ENCODE measurements at regions not wholly inside any gene's neighbourhood (a gene's known extent, or its start where the extent isn't known, plus 50 kb on each side); places are given as distances from the start of the nearest gene placed in this dataset.

DNA sequence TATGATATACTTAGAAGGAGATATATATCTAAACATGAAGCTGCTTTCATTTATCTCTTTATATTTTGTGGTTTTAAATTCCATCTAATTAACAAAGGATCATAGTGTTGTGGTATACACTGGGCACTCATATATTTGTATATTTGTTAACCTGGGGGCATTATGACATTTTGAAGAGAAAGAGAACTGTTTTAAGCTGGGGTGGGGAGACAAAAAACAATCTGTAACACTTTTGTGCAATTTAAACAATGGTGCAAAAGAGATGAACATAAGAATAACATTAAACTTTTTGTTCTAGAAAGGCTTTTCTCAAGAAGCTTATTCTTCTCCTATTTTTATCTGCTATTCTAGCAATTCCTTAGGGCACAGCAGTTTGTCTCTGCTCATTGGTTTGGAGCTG, 842.0 kb upstream of the CDH2 start:
- DNase-seq: no peak
- Mint-ChIP-seq H3K27ac (no peak overlapping the region), H3K4me1 (no peaks in the 10 kb centered on the region), H3K9me3 (ENCODE audit: low read depth) (peaks cover 13% of the 10 kb centered on the region), H3K36me3 (ENCODE audit: low read depth) (no peaks in the 10 kb centered on the region), H3K4me3 (no peak overlapping the region), H3K27me3 (no peaks in the 10 kb centered on the region)
- ChIA-PET POLR2A (no interaction called here), CTCF (interaction anchor here (0.7 kb wide), 1 partner anchor 1092 kb away, joined by 3 read pairs; no protein-coding TSS in a partner anchor)
- ATAC-seq: no peak
- intact Hi-C loops (cut with DNase I, micrococcal nuclease): no loop called here

DNA sequence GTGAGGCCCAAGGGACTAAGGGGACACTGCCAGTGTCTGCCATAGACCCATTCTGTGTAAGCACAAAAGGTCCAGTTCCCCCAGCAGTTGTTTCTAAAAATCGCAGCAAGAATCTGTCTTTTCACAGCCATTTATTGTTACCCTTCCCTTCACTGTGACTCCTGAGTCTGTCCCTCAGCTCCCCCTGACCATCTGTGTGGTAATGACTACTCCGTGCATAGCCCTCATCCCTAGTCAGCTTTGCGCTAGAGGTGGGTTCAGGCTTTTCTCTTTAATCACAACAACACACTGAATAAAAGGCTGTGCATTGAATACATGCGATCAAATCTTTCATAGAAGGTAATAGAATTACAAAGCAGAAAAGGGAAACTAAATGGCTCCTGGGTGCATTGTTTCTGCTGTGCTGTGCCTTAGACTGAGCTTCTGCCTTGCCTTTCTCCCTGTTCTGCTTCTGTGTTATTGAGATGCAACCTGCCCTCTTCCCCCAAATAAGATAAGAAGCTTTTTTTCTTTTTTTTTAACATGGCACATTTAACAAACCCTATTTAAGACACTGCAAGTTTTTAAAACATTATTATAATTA, 836.0 kb upstream of the CDH2 start:
- POLR2A ChIA-PET: no interaction called here
- no peaks in the 10 kb centered on the region for H3K4me1 Mint-ChIP-seq
- H3K9me3 Mint-ChIP-seq (ENCODE audit: low read depth): peaks cover 7% of the 10 kb centered on the region
- no peaks in the 10 kb centered on the region for H3K36me3 Mint-ChIP-seq (ENCODE audit: low read depth)
- H3K27ac Mint-ChIP-seq: no peak overlapping the region
- no peak for DNase-seq
- ATAC-seq: no peak
- no peak overlapping the region for H3K4me3 Mint-ChIP-seq
- CTCF ChIA-PET: no interaction called here
- intact Hi-C loops (cut with DNase I, micrococcal nuclease): no loop called here
- H3K27me3 Mint-ChIP-seq: no peaks in the 10 kb centered on the region

DNA sequence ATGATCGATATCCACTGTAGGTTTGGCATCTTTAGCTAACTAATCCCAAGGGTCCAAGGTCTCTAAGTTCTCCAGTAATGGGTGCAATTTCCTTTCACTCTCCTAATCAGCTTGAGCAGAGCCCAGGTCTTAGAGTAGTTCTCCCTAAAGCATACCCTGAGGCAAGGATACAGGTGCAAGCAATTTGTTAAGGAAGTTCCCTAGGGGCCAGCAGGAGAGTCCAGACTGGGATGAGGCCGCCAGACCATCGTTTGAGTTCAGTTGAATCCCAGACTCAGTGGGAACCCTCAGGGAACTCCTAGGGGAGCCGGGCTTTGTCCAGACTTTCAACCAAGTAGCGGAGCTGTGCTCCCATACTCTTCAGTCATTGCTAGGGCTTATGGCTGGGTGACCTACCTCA, 835.4 kb upstream of the CDH2 start:
- intact Hi-C loops (cut with DNase I, micrococcal nuclease): no loop called here
- Mint-ChIP-seq H3K27me3 (no peaks in the 10 kb centered on the region), H3K36me3 (ENCODE audit: low read depth) (no peaks in the 10 kb centered on the region), H3K27ac (no peak overlapping the region), H3K9me3 (ENCODE audit: low read depth) (peaks cover 7% of the 10 kb centered on the region), H3K4me1 (no peaks in the 10 kb centered on the region), H3K4me3 (no peak overlapping the region)
- ChIA-PET CTCF (no interaction called here), POLR2A (no interaction called here)
- ATAC-seq (no peak), DNase-seq (no peak)

DNA sequence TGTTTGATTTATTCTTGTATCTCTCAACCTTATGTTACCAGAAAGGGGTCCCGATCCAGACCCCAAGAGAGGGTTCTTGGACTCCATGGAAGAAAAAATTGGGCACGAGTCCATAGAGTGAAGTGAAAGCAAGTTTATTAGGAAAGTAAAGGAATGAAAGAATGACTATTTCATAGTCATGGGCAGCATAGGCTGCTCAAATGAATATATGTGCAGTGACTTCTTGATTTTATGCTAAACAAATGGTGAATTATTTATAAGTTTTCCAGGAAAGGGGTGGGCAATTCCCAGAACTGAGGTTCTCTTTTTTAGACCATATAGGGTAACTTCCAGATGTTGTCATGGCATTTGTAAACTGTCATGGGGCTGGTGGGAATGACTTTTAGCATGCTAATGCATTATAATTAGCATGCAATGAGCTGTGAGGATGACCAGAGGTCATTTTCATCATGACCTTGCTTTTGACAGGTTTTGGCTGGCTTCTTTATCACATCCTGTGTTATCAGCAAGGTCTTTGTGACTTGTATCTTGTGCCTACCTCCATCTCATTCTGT, 832.4 kb upstream of the CDH2 start:
- H3K36me3 Mint-ChIP-seq (ENCODE audit: low read depth): no peaks in the 10 kb centered on the region
- no peak overlapping the region for H3K4me3 Mint-ChIP-seq
- no peak for ATAC-seq
- H3K27ac Mint-ChIP-seq: no peak overlapping the region
- H3K4me1 Mint-ChIP-seq: no peaks in the 10 kb centered on the region
- ChIA-PET POLR2A (no interaction called here), CTCF (no interaction called here)
- peaks cover 9% of the 10 kb centered on the region for H3K9me3 Mint-ChIP-seq (ENCODE audit: low read depth)
- no peaks in the 10 kb centered on the region for H3K27me3 Mint-ChIP-seq
- DNase-seq: no peak
- intact Hi-C loops (cut with DNase I, micrococcal nuclease): no loop called here

DNA sequence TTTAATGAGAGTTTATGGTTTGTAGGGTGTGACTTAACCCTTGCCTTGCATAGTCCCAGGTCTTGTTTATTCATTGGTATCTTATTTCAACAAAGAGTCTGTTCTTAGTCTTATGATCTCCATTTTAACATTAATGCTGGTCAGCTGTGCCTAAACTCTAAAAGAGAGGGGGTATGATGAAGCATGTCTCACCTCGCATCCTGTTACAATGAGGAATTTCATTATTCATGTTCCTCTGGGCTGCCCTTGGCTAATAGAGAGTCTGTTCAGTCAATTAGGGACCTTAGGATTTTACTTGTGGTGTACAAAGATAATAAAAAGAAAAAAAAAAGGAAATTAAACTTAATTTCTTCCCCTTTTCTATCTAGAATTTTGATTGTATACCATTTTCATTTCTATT, 831.9 kb upstream of the CDH2 start:
- Mint-ChIP-seq H3K9me3 (ENCODE audit: low read depth) (peaks cover 10% of the 10 kb centered on the region), H3K27ac (no peak overlapping the region), H3K4me3 (no peak overlapping the region), H3K4me1 (no peaks in the 10 kb centered on the region), H3K27me3 (no peaks in the 10 kb centered on the region), H3K36me3 (ENCODE audit: low read depth) (no peaks in the 10 kb centered on the region)
- intact Hi-C loops (cut with DNase I, micrococcal nuclease): no loop called here
- CTCF ChIA-PET: no interaction called here
- DNase-seq (no peak), ATAC-seq (no peak)
- POLR2A ChIA-PET: no interaction called here

DNA sequence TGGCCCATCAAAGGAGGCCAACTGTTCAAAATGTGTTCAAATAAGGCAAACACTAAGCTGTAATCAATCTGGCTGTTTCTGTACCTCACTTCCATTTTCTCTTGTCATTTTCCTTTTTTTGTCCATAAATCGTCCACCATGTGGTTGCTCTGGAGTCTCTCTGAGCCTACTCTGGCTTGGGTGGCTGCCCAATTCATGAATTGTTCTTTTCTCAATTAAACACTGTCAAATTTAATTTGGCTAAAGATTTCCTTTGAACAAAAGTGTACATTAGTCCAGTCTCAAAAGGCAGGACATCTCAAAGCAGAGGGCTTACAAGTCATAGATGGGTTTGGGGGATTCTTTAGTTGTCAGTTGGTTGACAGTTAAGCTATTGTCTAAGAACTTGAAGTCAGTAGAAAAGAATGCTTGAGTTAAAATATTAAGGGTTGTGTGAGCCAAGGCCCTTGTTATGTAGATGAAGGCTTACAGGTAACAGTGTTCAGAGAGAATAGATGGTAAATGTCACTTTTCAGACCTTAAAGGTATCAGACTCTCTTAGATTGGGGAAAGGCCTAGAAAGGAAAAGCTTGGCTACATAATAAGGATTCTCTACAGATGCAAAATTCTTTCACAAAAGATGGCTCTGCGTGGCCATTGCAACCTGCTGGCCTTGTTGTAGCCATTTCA, 831.2 kb upstream of the CDH2 start:
- no peaks in the 10 kb centered on the region for H3K36me3 Mint-ChIP-seq (ENCODE audit: low read depth)
- peaks cover 11% of the 10 kb centered on the region for H3K9me3 Mint-ChIP-seq (ENCODE audit: low read depth)

DNA sequence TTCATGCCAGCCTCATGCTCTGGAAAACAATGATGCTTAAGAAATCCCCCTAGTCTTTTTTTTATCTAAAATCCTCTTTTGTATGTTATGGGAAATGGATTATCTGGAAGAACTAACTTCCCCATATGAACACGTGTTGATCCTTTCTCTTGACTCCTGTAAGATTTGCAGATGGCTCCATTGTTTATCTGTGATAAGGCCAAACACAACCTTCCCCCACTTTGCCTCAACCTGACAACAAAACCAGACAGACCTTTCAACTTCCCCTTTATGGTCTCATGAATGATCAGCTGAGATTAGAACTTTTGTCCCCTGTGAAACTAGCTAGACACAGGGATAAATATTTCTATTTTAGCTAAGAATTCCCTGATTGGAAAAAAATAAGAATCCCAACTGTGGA, 828.0 kb upstream of the CDH2 start:
- Mint-ChIP-seq H3K9me3 (ENCODE audit: low read depth) (peaks cover 15% of the 10 kb centered on the region), H3K36me3 (ENCODE audit: low read depth) (no peaks in the 10 kb centered on the region), H3K27ac (no peak overlapping the region), H3K4me1 (no peaks in the 10 kb centered on the region), H3K4me3 (no peak overlapping the region), H3K27me3 (no peaks in the 10 kb centered on the region)
- intact Hi-C loops (cut with DNase I, micrococcal nuclease): no loop called here
- ChIA-PET CTCF (interaction anchor here (0.7 kb wide), 1 partner anchor 1371 kb away, joined by 3 read pairs; no protein-coding TSS in a partner anchor), POLR2A (no interaction called here)
- ATAC-seq (no peak), DNase-seq (no peak)

More for the DNA sequence above, 831.2 kb upstream of the CDH2 start:
- Mint-ChIP-seq H3K4me3 (no peak overlapping the region), H3K27me3 (no peaks in the 10 kb centered on the region), H3K27ac (no peak overlapping the region), H3K4me1 (no peaks in the 10 kb centered on the region)
- ChIA-PET POLR2A (no interaction called here), CTCF (no interaction called here)
- no peak for ATAC-seq
- intact Hi-C loops (cut with DNase I, micrococcal nuclease): no loop called here
- DNase-seq: no peak

DNA sequence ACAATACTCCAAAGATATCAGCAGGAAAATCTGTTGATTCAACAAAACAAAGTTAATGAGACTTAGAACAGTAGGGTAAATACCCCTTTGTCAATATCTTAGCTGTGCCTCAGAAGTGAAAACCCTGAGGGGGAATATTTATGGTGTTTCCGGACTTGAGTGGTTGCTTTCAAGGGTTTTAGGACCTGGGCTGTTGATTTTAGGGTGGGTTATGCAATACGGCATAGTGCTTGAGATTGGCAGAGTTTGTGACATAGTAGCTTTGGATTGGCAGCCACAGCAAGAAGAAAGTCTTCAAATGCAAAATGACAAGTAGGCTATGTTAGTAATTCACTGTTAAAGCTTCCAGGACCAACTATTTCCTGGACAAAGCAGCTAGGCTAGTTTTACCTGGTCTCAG, 826.3 kb upstream of the CDH2 start:
- Mint-ChIP-seq H3K27ac (no peak overlapping the region), H3K36me3 (ENCODE audit: low read depth) (no peaks in the 10 kb centered on the region), H3K27me3 (no peaks in the 10 kb centered on the region), H3K4me1 (no peaks in the 10 kb centered on the region), H3K9me3 (ENCODE audit: low read depth) (peaks cover 20% of the 10 kb centered on the region), H3K4me3 (no peak overlapping the region)
- intact Hi-C loops (cut with DNase I, micrococcal nuclease): no loop called here
- no peak for ATAC-seq
- ChIA-PET CTCF (no interaction called here), POLR2A (no interaction called here)
- DNase-seq: no peak

DNA sequence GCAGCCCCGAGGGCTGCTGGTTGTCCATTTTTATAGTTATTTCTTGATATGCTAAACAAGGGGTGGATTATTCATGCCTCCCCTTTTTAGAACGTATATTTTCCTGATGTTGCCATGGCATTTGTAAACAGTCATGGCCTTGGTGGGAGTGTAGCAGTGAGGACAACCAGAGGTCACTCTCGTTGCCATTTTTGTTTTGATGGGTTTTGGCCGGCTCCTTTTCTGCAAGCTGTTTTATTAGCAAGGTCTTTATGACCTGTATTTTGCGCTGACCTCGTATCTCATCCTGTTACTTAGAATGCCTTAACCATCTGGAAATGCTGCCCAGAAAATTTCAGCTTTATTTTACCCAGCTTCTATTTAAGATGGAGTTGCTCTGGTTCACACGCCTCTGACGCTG, 825.8 kb upstream of the CDH2 start:
- intact Hi-C loops (cut with DNase I, micrococcal nuclease): no loop called here
- H3K36me3 Mint-ChIP-seq (ENCODE audit: low read depth): no peaks in the 10 kb centered on the region
- DNase-seq: no peak
- H3K4me3 Mint-ChIP-seq: no peak overlapping the region
- H3K27ac Mint-ChIP-seq: no peak overlapping the region
- ChIA-PET POLR2A (no interaction called here), CTCF (no interaction called here)
- no peak for ATAC-seq
- H3K9me3 Mint-ChIP-seq (ENCODE audit: low read depth): peaks cover 20% of the 10 kb centered on the region
- no peaks in the 10 kb centered on the region for H3K4me1 Mint-ChIP-seq
- H3K27me3 Mint-ChIP-seq: no peaks in the 10 kb centered on the region

DNA sequence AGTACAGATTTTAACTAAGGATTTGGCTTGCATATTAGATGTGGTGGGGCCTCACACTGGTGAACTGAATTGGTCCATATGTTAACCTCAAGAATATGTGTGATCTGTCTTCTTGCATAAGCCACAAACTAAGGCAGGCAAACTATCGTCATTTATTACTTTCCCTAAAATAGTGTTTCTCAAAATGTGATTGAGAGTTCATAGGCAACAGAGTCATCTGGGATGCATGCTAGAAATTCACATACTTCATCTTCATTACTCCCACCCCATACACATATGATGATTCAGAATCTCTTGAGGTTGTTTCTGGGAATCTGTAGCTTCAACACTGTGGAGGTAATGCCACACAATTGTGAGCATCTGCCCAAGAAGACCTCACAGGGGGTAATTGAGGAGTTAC, 822.8 kb upstream of the CDH2 start:
- intact Hi-C loops (cut with DNase I, micrococcal nuclease): no loop called here
- no peaks in the 10 kb centered on the region for H3K36me3 Mint-ChIP-seq (ENCODE audit: low read depth)
- no peaks in the 10 kb centered on the region for H3K4me1 Mint-ChIP-seq
- H3K4me3 Mint-ChIP-seq: no peak overlapping the region
- POLR2A ChIA-PET: no interaction called here
- no peak for DNase-seq
- ATAC-seq: no peak
- H3K27me3 Mint-ChIP-seq: no peaks in the 10 kb centered on the region
- no peak overlapping the region for H3K27ac Mint-ChIP-seq
- CTCF ChIA-PET: no interaction called here
- peaks cover 18% of the 10 kb centered on the region for H3K9me3 Mint-ChIP-seq (ENCODE audit: low read depth)

DNA sequence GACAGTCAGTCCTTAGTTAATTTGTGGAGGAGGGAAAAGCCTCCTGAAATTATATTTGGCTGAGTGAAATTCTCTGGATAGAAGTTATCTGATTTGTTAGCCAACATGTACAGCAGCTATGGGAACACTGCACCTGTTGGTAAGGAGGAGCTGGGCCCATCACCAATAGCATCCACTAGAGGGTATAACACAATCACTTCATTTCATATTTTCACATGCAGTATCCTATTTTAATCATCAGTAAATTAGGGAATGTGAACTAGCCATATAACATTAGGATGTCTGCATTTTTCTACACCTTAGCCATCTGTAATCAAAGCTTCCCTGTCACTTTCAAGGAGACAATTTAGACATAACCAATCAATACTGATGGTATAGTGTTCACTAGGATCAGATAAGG, 818.4 kb upstream of the CDH2 start:
- POLR2A ChIA-PET: no interaction called here
- Mint-ChIP-seq H3K4me1 (no peaks in the 10 kb centered on the region), H3K27ac (no peak overlapping the region), H3K4me3 (no peak overlapping the region), H3K27me3 (no peaks in the 10 kb centered on the region), H3K9me3 (ENCODE audit: low read depth) (peaks cover 11% of the 10 kb centered on the region), H3K36me3 (ENCODE audit: low read depth) (no peaks in the 10 kb centered on the region)
- ATAC-seq (no peak), DNase-seq (no peak)
- intact Hi-C loops (cut with DNase I, micrococcal nuclease): no loop called here
- CTCF ChIA-PET: interaction anchor here (0.8 to 1.1 kb wide), 2 partner anchors 16 to 1658 kb away, joined by 3 read pairs; no protein-coding TSS in a partner anchor

DNA sequence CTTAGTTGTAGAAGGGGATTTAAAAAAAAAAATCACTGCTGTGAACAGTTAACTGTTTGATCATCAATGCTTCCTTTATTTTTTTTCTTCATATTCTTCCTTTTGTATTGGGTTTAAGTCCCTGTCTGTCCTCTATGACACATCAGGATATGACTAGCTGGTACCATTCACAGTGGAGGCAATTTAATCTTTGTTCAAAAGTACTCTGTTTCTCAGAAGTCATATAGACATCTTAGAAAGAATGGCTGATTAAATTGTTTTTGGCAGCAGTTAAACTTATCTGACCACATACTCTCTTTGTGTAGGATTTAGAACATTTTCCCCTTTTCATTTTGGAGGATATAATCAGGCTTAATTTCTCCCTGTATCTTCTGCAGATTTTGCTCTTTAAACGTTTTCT, 807.8 kb upstream of the CDH2 start:
- Mint-ChIP-seq H3K36me3 (ENCODE audit: low read depth) (no peaks in the 10 kb centered on the region), H3K9me3 (ENCODE audit: low read depth) (peaks cover 6% of the 10 kb centered on the region), H3K4me1 (no peaks in the 10 kb centered on the region), H3K4me3 (no peak overlapping the region), H3K27ac (no peak overlapping the region), H3K27me3 (no peaks in the 10 kb centered on the region)
- DNase-seq (no peak), ATAC-seq (no peak)
- POLR2A ChIA-PET: no interaction called here
- intact Hi-C loops (cut with DNase I, micrococcal nuclease): no loop called here
- CTCF ChIA-PET: no interaction called here
